ENCODE measurements at regions not wholly inside any gene's neighbourhood (a gene's known extent, or its start where the extent isn't known, plus 50 kb on each side); places are given as distances from the start of the nearest gene placed in this dataset.
A peak's percentile ranks its signal among the peaks of the same experiment; 100 is the strongest.

GRCh38 chr14:22315336-22315735 is 273.7 kb downstream of the DAD1 start:
- TF ChIP-seq, protein P1, sequence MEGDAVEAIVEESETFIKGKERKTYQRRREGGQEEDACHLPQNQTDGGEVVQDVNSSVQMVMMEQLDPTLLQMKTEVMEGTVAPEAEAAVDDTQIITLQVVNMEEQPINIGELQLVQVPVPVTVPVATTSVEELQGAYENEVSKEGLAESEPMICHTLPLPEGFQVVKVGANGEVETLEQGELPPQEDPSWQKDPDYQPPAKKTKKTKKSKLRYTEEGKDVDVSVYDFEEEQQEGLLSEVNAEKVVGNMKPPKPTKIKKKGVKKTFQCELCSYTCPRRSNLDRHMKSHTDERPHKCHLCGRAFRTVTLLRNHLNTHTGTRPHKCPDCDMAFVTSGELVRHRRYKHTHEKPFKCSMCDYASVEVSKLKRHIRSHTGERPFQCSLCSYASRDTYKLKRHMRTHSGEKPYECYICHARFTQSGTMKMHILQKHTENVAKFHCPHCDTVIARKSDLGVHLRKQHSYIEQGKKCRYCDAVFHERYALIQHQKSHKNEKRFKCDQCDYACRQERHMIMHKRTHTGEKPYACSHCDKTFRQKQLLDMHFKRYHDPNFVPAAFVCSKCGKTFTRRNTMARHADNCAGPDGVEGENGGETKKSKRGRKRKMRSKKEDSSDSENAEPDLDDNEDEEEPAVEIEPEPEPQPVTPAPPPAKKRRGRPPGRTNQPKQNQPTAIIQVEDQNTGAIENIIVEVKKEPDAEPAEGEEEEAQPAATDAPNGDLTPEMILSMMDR (IDR thresholded peaks at IDR 0.05): no peak
- TF ChIP-seq POLR2A (IDR thresholded peaks at IDR 0.05): no peak
- ATAC-seq: no peak

GRCh38 chr14:22314183-22314820 is 274.7 kb downstream of the DAD1 start:
- H3K9me3 ChIP-seq: no peaks in the 10 kb centered on the region
- no peak overlapping the region for H3K4me3 ChIP-seq
- H3K27ac ChIP-seq: no peak overlapping the region
- DNase-seq: no peak
- no peak for TF ChIP-seq POLR2A (IDR thresholded peaks at IDR 0.05)
- TF ChIP-seq, protein P1 (IDR thresholded peaks at IDR 0.05): peak; percentile 45 to 65 (median 62)
- intact Hi-C loops (cut with DNase I): no loop called here
- H3K27me3 ChIP-seq: no peaks in the 10 kb centered on the region
- no peaks in the 10 kb centered on the region for H3K4me1 ChIP-seq
- 34% methylated on average over 6 of the region's 6 CpGs for WGBS (ENCODE audit: insufficient coverage, low coverage, low lambda C conversion rate, missing lambda C conversion rate)
- ATAC-seq: peak; percentile 67 to 80 (median 76)
- H3K36me3 ChIP-seq: no peaks in the 10 kb centered on the region

More at GRCh38 chr14:22315336-22315735, 273.7 kb downstream of the DAD1 start:
- intact Hi-C loops (cut with DNase I): no loop called here
- Histone ChIP-seq H3K9me3 (no peaks in the 10 kb centered on the region), H3K27ac (no peak overlapping the region), H3K4me1 (no peaks in the 10 kb centered on the region), H3K27me3 (no peaks in the 10 kb centered on the region), H3K36me3 (no peaks in the 10 kb centered on the region), H3K4me3 (no peak overlapping the region)
- DNase-seq: no peak
- WGBS (ENCODE audit: insufficient coverage, low coverage, low lambda C conversion rate, missing lambda C conversion rate): 42% methylated on average over 3 of the region's 3 CpGs

GRCh38 chr14:22313172-22313801 is 275.7 kb downstream of the DAD1 start:
- Histone ChIP-seq H3K27ac (no peak overlapping the region), H3K36me3 (no peaks in the 10 kb centered on the region), H3K9me3 (no peaks in the 10 kb centered on the region), H3K27me3 (no peaks in the 10 kb centered on the region), H3K4me3 (no peak overlapping the region), H3K4me1 (no peaks in the 10 kb centered on the region)
- DNase-seq (no peak), ATAC-seq (no peak)
- WGBS (ENCODE audit: insufficient coverage, low coverage, low lambda C conversion rate, missing lambda C conversion rate): 21% methylated on average over 1 of the region's 1 CpG
- intact Hi-C loops (cut with DNase I): no loop called here
- TF ChIP-seq, protein P1 (IDR thresholded peaks at IDR 0.05): no peak

GRCh38 chr14:22311636-22312035 is 277.4 kb downstream of the DAD1 start:
- Histone ChIP-seq H3K27me3 (no peaks in the 10 kb centered on the region), H3K27ac (no peak overlapping the region), H3K9me3 (no peaks in the 10 kb centered on the region), H3K4me1 (no peaks in the 10 kb centered on the region), H3K36me3 (no peaks in the 10 kb centered on the region), H3K4me3 (no peak overlapping the region)
- DNase-seq (no peak), ATAC-seq (peak in 1 of 4 donors; percentile 33)
- no peak for TF ChIP-seq POLR2A (IDR thresholded peaks at IDR 0.05)
- TF ChIP-seq, protein P1 (IDR thresholded peaks at IDR 0.05): no peak
- intact Hi-C loops (cut with DNase I): no loop called here
- WGBS (ENCODE audit: insufficient coverage, low coverage, low lambda C conversion rate, missing lambda C conversion rate): 31% methylated on average over 1 of the region's 1 CpG
